AG10803 (cell line): ENCODE measurements at regions not wholly inside any gene's neighbourhood (a gene's known extent, or its start where the extent isn't known, plus 50 kb on each side); places are given as distances from the start of the nearest gene placed in this dataset.
"Not testable (repeated sequence)": the region's sequence is repeated elsewhere in the genome, so short reads cannot be mapped to it uniquely, and the experiment has no call there.

Source experiments
- DNase-seq: peaks from one replicate; pipeline ENCODE4 v3.0.0; 2010; ENCODE audit warnings: low read depth
- H3K4me3 ChIP-seq: 2 replicates; pipeline ENCODE4 v1.5.1; 2011; ENCODE audit warnings: mild to moderate bottlenecking, low read length, control low read depth
- TF ChIP-seq, protein P1 (sequence below): conservative IDR thresholded peaks from 2 replicates; pipeline ENCODE4 v1.5.1; 2011; ENCODE audit warnings: mild to moderate bottlenecking, low read length, control low read depth, inconsistent platforms

DNA sequence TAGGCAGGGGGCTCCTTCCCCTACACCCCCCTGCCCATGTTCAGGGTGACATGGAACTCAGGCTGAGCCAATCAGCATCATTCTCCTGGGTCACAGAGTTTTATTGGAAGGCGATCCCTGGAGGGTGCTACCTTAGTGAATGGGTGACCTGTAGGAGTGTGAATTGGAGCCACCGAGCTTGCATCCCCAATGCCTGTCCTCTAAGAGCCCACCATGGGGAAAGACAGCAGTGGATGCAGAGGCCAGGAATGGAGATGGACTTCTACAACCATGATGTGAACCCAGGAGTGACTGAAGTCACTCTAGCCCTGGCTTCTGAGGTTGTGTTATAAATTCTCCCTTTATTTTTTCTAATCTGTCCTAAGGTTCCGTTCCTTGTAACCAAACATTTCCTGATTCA is 89.4 kb downstream of the CCDC71L start:
- DNase-seq: no peak
- no peak overlapping the region for H3K4me3 ChIP-seq
- TF ChIP-seq, protein P1, sequence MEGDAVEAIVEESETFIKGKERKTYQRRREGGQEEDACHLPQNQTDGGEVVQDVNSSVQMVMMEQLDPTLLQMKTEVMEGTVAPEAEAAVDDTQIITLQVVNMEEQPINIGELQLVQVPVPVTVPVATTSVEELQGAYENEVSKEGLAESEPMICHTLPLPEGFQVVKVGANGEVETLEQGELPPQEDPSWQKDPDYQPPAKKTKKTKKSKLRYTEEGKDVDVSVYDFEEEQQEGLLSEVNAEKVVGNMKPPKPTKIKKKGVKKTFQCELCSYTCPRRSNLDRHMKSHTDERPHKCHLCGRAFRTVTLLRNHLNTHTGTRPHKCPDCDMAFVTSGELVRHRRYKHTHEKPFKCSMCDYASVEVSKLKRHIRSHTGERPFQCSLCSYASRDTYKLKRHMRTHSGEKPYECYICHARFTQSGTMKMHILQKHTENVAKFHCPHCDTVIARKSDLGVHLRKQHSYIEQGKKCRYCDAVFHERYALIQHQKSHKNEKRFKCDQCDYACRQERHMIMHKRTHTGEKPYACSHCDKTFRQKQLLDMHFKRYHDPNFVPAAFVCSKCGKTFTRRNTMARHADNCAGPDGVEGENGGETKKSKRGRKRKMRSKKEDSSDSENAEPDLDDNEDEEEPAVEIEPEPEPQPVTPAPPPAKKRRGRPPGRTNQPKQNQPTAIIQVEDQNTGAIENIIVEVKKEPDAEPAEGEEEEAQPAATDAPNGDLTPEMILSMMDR: no peak

GRCh38 chr7:106570948-106571418 is 90.0 kb downstream of the CCDC71L start:
- DNase-seq: peak; percentile 15
- TF ChIP-seq, protein P1: no peak
- no peak overlapping the region for H3K4me3 ChIP-seq

DNA sequence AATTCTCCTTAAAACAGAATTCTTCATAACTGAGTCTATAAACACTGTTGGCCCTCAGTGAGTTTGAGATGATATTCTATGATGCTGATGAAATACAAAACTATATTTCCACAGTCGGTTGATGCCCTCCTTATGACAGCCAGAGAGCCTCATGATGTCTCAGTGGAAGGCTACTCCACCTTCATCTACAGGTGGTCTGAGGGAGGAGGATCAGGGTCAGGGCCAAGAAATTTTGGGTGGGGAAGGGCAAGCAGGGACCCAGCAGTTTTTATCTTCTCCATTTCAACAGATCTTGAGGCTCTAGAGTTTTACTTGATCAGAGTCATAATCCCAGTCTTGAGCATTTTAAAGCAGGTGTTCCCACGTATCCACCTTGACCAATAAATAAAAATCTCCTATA is 90.8 kb downstream of the CCDC71L start:
- TF ChIP-seq, protein P1: no peak
- H3K4me3 ChIP-seq: no peak overlapping the region
- no peak for DNase-seq

DNA sequence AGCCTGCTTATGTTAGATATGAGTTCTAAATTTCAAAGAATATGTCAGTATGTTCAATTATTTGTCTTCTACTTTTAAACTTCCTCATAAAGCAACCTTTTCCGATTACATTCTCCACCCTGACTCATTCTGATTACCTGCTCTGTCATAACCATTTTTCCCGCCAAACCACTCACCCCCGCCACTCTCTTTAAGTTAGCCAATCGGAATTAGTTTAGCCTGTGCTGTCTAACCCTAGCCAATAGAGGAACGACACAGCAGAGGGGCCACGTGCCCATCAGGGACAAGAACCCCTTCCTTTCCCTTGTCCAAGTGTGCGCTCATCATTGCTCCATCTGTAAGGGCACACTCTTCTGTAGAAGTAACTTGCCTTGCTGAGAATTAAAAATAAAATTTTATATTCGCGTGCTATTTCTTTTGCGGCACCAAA is 91.4 kb downstream of the CCDC71L start:
- DNase-seq: no peak
- H3K4me3 ChIP-seq: no peak overlapping the region
- TF ChIP-seq, protein P1: no peak

DNA sequence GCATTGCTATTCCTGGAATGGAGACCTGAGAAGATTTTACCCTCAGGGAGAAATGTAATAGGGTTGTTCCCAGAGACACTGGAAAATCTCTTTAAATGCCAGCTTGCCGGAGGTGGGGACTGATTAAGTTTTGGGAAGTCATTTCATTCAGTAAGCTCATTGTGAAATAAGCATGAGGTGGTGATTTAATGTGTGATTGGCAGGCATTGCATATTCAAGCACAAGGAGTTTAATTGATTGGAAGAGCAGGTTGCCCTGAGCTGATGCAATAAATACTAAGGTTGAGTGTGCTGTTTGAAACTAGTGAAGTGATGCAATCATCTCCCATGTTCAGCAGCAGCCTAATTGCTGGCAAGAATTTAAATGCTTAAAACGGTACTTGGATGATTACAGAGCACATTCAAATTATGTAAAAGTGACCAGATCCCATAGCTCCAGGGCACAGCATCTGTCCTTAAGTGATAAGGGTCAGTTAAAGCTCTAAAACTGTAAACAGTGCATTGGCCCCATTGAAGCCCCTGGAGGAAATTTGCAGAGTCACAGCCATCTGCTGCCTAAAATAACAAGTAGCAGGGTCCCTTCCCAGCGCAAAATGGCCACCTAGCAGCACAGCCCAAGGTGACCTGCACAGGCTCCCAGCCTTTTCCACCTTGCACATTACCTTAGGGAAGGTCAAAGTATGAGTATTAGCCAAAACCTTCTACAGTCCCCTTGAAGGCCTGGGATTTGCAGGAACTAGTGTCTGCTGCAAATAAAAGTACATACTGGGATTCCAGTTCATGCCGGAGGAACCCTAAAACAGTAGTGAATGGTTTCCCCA is 92.1 kb downstream of the CCDC71L start:
- no peak overlapping the region for H3K4me3 ChIP-seq
- TF ChIP-seq, protein P1: no peak
- peak; percentile 95 for DNase-seq

DNA sequence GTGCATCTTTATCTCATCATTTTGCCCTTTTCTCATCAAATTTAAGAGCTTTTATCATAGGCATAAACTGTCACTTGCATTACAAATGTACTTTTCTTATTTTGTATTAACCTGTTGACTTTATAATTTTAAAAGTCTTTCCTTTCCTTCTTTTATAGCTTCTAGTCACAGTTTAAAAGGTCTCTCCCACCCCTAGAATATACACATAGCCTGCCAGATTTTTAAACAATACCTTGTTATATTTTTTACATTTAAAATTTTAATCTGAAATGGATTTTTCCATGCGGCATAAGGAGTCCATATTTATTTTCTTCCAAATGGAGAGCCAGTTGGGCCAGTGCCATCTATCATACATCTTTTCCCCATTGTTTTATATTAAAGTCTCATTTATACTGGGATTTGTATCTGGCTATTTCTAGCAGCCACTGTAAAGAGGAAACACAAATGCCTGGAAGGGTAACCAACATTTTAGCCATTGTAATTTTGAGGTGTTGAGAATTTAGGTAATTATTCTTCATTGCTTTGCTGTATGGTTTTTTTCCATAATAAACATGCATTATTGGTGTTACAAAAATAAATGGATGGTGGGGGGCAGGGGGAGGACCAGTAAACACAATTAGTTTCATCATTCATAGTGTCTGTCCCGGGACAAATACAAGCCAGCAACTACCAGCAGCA is 92.8 kb downstream of the CCDC71L start:
- no peak overlapping the region for H3K4me3 ChIP-seq
- no peak for DNase-seq
- TF ChIP-seq, protein P1: no peak

DNA sequence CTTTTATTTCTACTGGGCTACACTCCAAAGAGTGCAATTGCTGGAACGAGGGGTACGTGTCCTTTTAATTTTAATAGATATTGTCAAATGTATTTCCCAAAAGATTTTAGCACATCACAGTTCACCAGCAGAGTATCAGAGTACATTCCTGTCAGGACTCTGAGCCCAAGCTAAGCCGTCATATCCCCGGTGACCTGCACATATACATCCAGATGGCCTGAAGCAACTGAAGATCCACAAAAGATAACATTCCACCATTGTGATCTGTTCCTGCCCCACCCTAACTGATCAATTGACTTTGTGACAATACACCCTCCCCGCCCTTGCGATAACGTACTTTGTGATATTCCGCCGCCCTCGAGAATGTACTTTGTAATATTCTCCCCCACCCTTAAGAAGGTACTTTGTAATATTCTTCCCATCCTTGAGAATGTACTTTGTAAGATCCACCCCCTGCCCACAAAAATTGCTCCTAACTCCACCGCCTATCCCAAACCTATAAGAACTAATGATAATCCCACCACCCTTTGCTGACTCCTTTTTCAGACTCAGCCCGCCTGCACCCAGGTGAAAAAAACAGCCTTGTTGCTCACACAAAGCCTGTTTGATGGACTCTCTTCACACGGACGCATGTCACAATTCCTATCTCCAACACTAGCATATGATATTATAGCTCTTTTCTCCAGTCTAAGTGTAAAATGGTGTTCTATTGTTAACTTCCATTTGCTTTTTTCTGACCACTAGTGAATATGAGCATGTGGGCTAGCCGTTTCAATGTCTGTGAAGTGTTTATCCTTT is 93.6 kb downstream of the CCDC71L start:
- DNase-seq, H3K4me3 ChIP-seq: not testable (repeated sequence)
